Liver (tissue), 8 donors: ENCODE measurements at regions not wholly inside any gene's neighbourhood (a gene's known extent, or its start where the extent isn't known, plus 50 kb on each side); places are given as distances from the start of the nearest gene placed in this dataset.

Experiments used
- DNase-seq: peaks from one replicate; pipeline ENCODE4 v3.0.0-alpha.2; 2017; ENCODE audit warnings: low spot score
- H3K27ac ChIP-seq, 2 donors: one replicate each; pipeline ENCODE4 v1.7.0; 2013; ENCODE audit warnings: inconsistent platforms in 2 of 2, low read length in 2 of 2, control low read depth in 1 of 2, low read depth in 1 of 2, mild to moderate bottlenecking in 1 of 2
- H3K27me3 ChIP-seq, 4 donors: one replicate each; pipeline versions ENCODE4 v1.6.1 to v1.7.0; 2013; ENCODE audit warnings: low read length in 3 of 4, inconsistent platforms in 1 of 4, mild to moderate bottlenecking in 1 of 4, moderate library complexity in 1 of 4; ENCODE audit not compliant: control insufficient read depth in 4 of 4, insufficient read depth in 4 of 4
- H3K36me3 ChIP-seq, 4 donors: one replicate each; pipeline versions ENCODE4 v1.6.1 to v1.7.0; 2013; ENCODE audit warnings: low read length in 3 of 4, mild to moderate bottlenecking in 3 of 4, low read depth in 1 of 4, moderate library complexity in 1 of 4; ENCODE audit not compliant: control insufficient read depth in 4 of 4, insufficient read depth in 3 of 4
- H3K4me1 ChIP-seq, 4 donors: one replicate each; pipeline versions ENCODE4 v1.6.1 to v1.7.0; 2013; ENCODE audit warnings: low read length in 3 of 4, mild to moderate bottlenecking in 3 of 4, moderate library complexity in 1 of 4; ENCODE audit not compliant: control insufficient read depth in 4 of 4, insufficient read depth in 4 of 4
- H3K4me3 ChIP-seq, 3 donors: one replicate each; pipeline versions ENCODE4 v1.6.1 to v1.7.0; 2013; ENCODE audit warnings: low read length in 3 of 3, control low read depth in 1 of 3, low read depth in 1 of 3, mild to moderate bottlenecking in 1 of 3
- H3K9ac ChIP-seq, 2 donors: one replicate each; pipeline ENCODE4 v1.7.0; 2013; ENCODE audit warnings: low read length in 2 of 2, mild to moderate bottlenecking in 2 of 2, moderate library complexity in 2 of 2, control low read depth in 1 of 2, low read depth in 1 of 2
- H3K9me3 ChIP-seq, 4 donors: one replicate each; pipeline versions ENCODE4 v1.6.1 to v1.7.0; 2013; ENCODE audit warnings: low read length in 3 of 4; ENCODE audit not compliant: control insufficient read depth in 4 of 4
- ATF3 ChIP-seq: IDR thresholded peaks from 2 replicates; pipeline ENCODE4 v1.6.1; 2016; ENCODE audit warnings: antibody characterized with exemption
- EGR1 ChIP-seq, 2 donors: IDR thresholded peaks; 2 replicates each; pipeline ENCODE4 v1.6.1; 2016 to 2018; ENCODE audit warnings: antibody characterized with exemption in 2 of 2, low read depth in 2 of 2
- FOXA1 ChIP-seq: IDR thresholded peaks from 2 replicates; pipeline ENCODE4 v1.6.1; 2016; ENCODE audit warnings: antibody characterized with exemption
- FOXA2 ChIP-seq: IDR thresholded peaks from 2 replicates; pipeline ENCODE4 v1.6.1; 2016; ENCODE audit warnings: antibody characterized with exemption
- GABPA ChIP-seq, 2 donors: IDR thresholded peaks in 1 of 2; conservative IDR thresholded peaks in 1 of 2; 2 replicates each; pipeline ENCODE4 v1.6.1; 2016; ENCODE audit warnings: antibody characterized with exemption in 2 of 2, mild to moderate bottlenecking in 1 of 2, moderate library complexity in 1 of 2
- HNF4A ChIP-seq, 2 donors: conservative IDR thresholded peaks; 2 replicates each; pipeline ENCODE4 v1.6.1; 2016; ENCODE audit warnings: antibody characterized with exemption in 2 of 2, mild to moderate bottlenecking in 2 of 2
- HNF4G ChIP-seq: IDR thresholded peaks from 2 replicates; pipeline ENCODE4 v1.6.1; 2016; ENCODE audit warnings: antibody characterized with exemption
- JUND ChIP-seq, 2 donors: IDR thresholded peaks; 2 replicates each; pipeline ENCODE4 v1.6.1; 2016; ENCODE audit warnings: antibody characterized with exemption in 2 of 2
- NR2F2 ChIP-seq: IDR thresholded peaks from 2 replicates; pipeline ENCODE4 v1.6.1; 2016; ENCODE audit warnings: antibody characterized with exemption
- RAD21 ChIP-seq, 2 donors: IDR thresholded peaks; 2 replicates each; pipeline ENCODE4 v1.6.1; 2016; ENCODE audit warnings: antibody characterized with exemption in 2 of 2, mild to moderate bottlenecking in 2 of 2
- RXRA ChIP-seq, 2 donors: IDR thresholded peaks; 2 replicates each; pipeline ENCODE4 v1.6.1; 2017 to 2018; ENCODE audit warnings: antibody characterized with exemption in 2 of 2, mild to moderate bottlenecking in 1 of 2
- SP1 ChIP-seq: IDR thresholded peaks from 2 replicates; pipeline ENCODE4 v1.6.1; 2018; ENCODE audit warnings: antibody characterized with exemption, mild to moderate bottlenecking
- YY1 ChIP-seq: IDR thresholded peaks from 2 replicates; pipeline ENCODE4 v1.6.1; 2016; ENCODE audit warnings: antibody characterized with exemption, mild to moderate bottlenecking
- WGBS: extraction: QIAGEN DNeasy Blood & Tissue Kit; methylation state at CpG from one replicate; pipeline ENCODE4 v1.1.7; 2013; 5-methylcytosine and 5-hydroxymethylcytosine counted together
- TF ChIP-seq, protein P1 (sequence below): fragments of 150-350 bp; IDR thresholded peaks from 2 replicates; pipeline ENCODE4 v1.5.1; 2017; ENCODE audit warnings: improper control_type of control experiment, low read depth, low read length; ENCODE audit not compliant: missing input control
- TF ChIP-seq, protein P2 (sequence below): IDR thresholded peaks from 2 replicates; pipeline ENCODE4 v1.6.1; 2016; ENCODE audit warnings: antibody characterized with exemption
- TF ChIP-seq, protein P3 (sequence below): IDR thresholded peaks from 2 replicates; pipeline ENCODE4 v1.6.1; 2016; ENCODE audit warnings: antibody characterized with exemption
- donor health status: healthy.
- donor health status: healthy.
- donor health status: healthy.
- donor health status: healthy.
- donor health status: healthy.

- no peak for DNase-seq
- no peak overlapping the region for H3K4me3 ChIP-seq
- peaks cover 0 to 2% (median 0%) of the 10 kb centered on the region in 4 donors for H3K27me3 ChIP-seq
- TF ChIP-seq FOXA2, result no peak
- no peaks in the 10 kb centered on the region for H3K9me3 ChIP-seq
- no peak overlapping the region for H3K9ac ChIP-seq
- H3K4me1 ChIP-seq, result no peaks in the 10 kb centered on the region
- H3K27ac ChIP-seq, result no peak overlapping the region
- H3K36me3 ChIP-seq, result no peaks in the 10 kb centered on the region
- WGBS, result 62% methylated on average over 4 of the region's 4 CpGs
Observed at GRCh38 chr17:74043976-74044375, 159.5 kb upstream of the RPL38 start.

DNA sequence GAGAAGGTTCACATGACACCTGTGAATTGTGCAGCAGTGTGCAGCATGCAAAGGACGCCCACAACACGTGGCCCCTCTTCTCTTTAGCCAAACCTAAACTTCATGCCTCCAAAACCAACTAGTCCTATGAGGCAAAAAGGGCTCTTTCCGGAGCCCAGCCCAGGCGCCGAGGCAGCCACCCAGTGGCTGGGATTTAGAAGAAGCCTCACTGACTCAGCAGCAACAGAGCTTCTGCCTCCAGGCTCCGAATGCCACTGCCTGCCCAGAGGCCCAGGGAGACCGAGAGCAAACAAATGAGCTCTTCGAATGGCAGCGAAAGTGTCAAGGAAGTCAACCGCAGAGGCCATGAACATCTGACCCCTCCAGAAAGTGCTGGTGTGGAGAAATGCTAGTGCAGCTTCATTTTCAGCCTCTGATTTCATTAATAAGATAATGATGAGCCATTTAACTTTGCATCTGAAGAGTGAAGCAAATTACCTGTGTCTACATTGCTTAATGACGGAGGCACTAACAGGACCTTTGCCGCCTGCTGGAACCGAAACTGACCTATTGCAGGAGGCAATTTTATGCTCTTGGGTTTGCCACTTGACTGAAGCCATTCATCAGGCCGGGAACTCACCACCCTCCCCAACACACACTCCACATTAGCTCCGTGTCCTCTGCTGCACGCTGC lies 157.7 kb upstream of the RPL38 start:
- no peak overlapping the region for H3K9ac ChIP-seq
- WGBS, result 49% methylated on average over 16 of the region's 16 CpGs
- no peak overlapping the region for H3K27ac ChIP-seq
- no peak for DNase-seq
- no peaks in the 10 kb centered on the region for H3K36me3 ChIP-seq
- no peak overlapping the region for H3K4me3 ChIP-seq
- H3K27me3 ChIP-seq, result peaks cover 0 to 3% (median under 1%) of the 10 kb centered on the region in 4 donors
- TF ChIP-seq, protein P1, sequence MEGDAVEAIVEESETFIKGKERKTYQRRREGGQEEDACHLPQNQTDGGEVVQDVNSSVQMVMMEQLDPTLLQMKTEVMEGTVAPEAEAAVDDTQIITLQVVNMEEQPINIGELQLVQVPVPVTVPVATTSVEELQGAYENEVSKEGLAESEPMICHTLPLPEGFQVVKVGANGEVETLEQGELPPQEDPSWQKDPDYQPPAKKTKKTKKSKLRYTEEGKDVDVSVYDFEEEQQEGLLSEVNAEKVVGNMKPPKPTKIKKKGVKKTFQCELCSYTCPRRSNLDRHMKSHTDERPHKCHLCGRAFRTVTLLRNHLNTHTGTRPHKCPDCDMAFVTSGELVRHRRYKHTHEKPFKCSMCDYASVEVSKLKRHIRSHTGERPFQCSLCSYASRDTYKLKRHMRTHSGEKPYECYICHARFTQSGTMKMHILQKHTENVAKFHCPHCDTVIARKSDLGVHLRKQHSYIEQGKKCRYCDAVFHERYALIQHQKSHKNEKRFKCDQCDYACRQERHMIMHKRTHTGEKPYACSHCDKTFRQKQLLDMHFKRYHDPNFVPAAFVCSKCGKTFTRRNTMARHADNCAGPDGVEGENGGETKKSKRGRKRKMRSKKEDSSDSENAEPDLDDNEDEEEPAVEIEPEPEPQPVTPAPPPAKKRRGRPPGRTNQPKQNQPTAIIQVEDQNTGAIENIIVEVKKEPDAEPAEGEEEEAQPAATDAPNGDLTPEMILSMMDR, result no peak
- no peak for TF ChIP-seq YY1
- no peak for TF ChIP-seq ATF3
- no peak for TF ChIP-seq FOXA1
- TF ChIP-seq, protein P2, sequence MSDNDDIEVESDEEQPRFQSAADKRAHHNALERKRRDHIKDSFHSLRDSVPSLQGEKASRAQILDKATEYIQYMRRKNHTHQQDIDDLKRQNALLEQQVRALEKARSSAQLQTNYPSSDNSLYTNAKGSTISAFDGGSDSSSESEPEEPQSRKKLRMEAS, result no peak
- TF ChIP-seq RAD21 (IDR thresholded peaks at IDR 0.05), result no peak
- TF ChIP-seq HNF4A (conservative IDR thresholded peaks at IDR 0.05), result no peak
- no peak for TF ChIP-seq JUND (IDR thresholded peaks at IDR 0.05)
- no peak for TF ChIP-seq HNF4G
- no peak for TF ChIP-seq RXRA (IDR thresholded peaks at IDR 0.05)
- no peak for TF ChIP-seq EGR1 (IDR thresholded peaks at IDR 0.05; ENCODE audit: low read depth in 2 of 2)
- no peak for TF ChIP-seq NR2F2
- no peak for TF ChIP-seq GABPA (IDR thresholded peaks at IDR 0.05 in 1 of 2, conservative IDR thresholded peaks at IDR 0.05 in 1 of 2)
- no peaks in the 10 kb centered on the region for H3K9me3 ChIP-seq
- no peaks in the 10 kb centered on the region for H3K4me1 ChIP-seq

- H3K27me3 ChIP-seq, result peaks cover 0 to 8% (median under 1%) of the 10 kb centered on the region in 4 donors
- DNase-seq, result no peak
- TF ChIP-seq, protein P2, result no peak
- TF ChIP-seq ATF3 (no peak), FOXA1 (no peak), HNF4A (conservative IDR thresholded peaks at IDR 0.05) (no peak), EGR1 (IDR thresholded peaks at IDR 0.05; ENCODE audit: low read depth in 2 of 2) (no peak), RXRA (IDR thresholded peaks at IDR 0.05) (no peak), SP1 (no peak)
- TF ChIP-seq, protein P3, sequence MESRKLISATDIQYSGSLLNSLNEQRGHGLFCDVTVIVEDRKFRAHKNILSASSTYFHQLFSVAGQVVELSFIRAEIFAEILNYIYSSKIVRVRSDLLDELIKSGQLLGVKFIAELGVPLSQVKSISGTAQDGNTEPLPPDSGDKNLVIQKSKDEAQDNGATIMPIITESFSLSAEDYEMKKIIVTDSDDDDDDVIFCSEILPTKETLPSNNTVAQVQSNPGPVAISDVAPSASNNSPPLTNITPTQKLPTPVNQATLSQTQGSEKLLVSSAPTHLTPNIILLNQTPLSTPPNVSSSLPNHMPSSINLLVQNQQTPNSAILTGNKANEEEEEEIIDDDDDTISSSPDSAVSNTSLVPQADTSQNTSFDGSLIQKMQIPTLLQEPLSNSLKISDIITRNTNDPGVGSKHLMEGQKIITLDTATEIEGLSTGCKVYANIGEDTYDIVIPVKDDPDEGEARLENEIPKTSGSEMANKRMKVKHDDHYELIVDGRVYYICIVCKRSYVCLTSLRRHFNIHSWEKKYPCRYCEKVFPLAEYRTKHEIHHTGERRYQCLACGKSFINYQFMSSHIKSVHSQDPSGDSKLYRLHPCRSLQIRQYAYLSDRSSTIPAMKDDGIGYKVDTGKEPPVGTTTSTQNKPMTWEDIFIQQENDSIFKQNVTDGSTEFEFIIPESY, result no peak
- H3K4me1 ChIP-seq, result no peaks in the 10 kb centered on the region
- 76% methylated on average over 15 of the region's 15 CpGs for WGBS
- no peak overlapping the region for H3K27ac ChIP-seq
- no peaks in the 10 kb centered on the region for H3K9me3 ChIP-seq
- no peak overlapping the region for H3K9ac ChIP-seq
- no peak overlapping the region for H3K4me3 ChIP-seq
- H3K36me3 ChIP-seq, result no peaks in the 10 kb centered on the region
Observed at GRCh38 chr17:74049167-74049966, 154.1 kb upstream of the RPL38 start.
